K562 (cell line): ENCODE measurements at regions not wholly inside any gene's neighbourhood (a gene's known extent, or its start where the extent isn't known, plus 50 kb on each side); places are given as distances from the start of the nearest gene placed in this dataset.

Experiments
- CCNT2 ChIP-seq: IDR thresholded peaks from 2 replicates; pipeline ENCODE4 v1.6.1; 2011; ENCODE audit warnings: borderline replicate concordance, low read depth, mild to moderate bottlenecking, moderate library complexity, mixed read lengths, low read length; ENCODE audit not compliant: insufficient read length; ENCODE audit errors: extremely low read depth
- DACH1 ChIP-seq: fragments of 450-650 bp; IDR thresholded peaks from 2 replicates; pipeline ENCODE4 v1.6.1; 2018; ENCODE audit not compliant: partially characterized antibody
- DPF2 ChIP-seq: fragments of 450-650 bp; IDR thresholded peaks from 2 replicates; pipeline ENCODE4 v1.6.1; 2016
- ETV5 ChIP-seq: sonication (generic); formaldehyde crosslinking; IDR thresholded peaks from 2 replicates; pipeline ENCODE4 v1.4.0; 2020; ENCODE audit warnings: low read depth, mild to moderate bottlenecking, missing genetic modification reagents
- FOSL1 ChIP-seq: fragments of 200-800 bp; sonication (Bioruptor generic); conservative IDR thresholded peaks from 2 replicates; pipeline ENCODE4 v1.6.1; 2016; ENCODE audit warnings: missing genetic modification characterization, missing compliant biosample characterization
- HDAC1 ChIP-seq, 2 experiments: fragments of 450-650 bp; IDR thresholded peaks; 2 replicates each; pipeline ENCODE4 v1.6.1; 2016 to 2017; ENCODE audit warnings: inconsistent platforms in 1 of 2, mild to moderate bottlenecking in 1 of 2, moderate library complexity in 1 of 2
- HMBOX1 ChIP-seq: sonication (generic); IDR thresholded peaks from 2 replicates; pipeline ENCODE4 v1.6.1; 2016
- JUNB ChIP-seq: fragments of 450-650 bp; formaldehyde crosslinking; conservative IDR thresholded peaks from 2 replicates; pipeline ENCODE4 v1.4.0; 2020; ENCODE audit warnings: mild to moderate bottlenecking
- KLF16 ChIP-seq: IDR thresholded peaks from 2 replicates; pipeline ENCODE4 v1.6.1; 2016; ENCODE audit warnings: antibody characterized with exemption
- MAZ ChIP-seq, 2 experiments: fragments of 450-650 bp in 1 of 2; sonication (generic) in 1 of 2; formaldehyde crosslinking; IDR thresholded peaks in 1 of 2; conservative IDR thresholded peaks in 1 of 2; 2 replicates each; pipeline versions ENCODE4 v1.4.0 to v1.5.0; 2020; ENCODE audit warnings: mild to moderate bottlenecking in 1 of 2, missing genetic modification reagents in 1 of 2
- NFRKB ChIP-seq: fragments of 450-650 bp; IDR thresholded peaks from 2 replicates; pipeline ENCODE4 v1.6.1; 2016; ENCODE audit warnings: low read depth
- NR2C1 ChIP-seq, 2 experiments: fragments of 450-650 bp; IDR thresholded peaks; 2 replicates each; pipeline ENCODE4 v1.6.1; 2017; ENCODE audit warnings: mild to moderate bottlenecking in 2 of 2, antibody characterized with exemption in 1 of 2, inconsistent platforms in 1 of 2, missing compliant biosample characterization in 1 of 2, missing genetic modification characterization in 1 of 2
- PHB ChIP-seq: fragments of 250-450 bp; sonication (Bioruptor Pico); IDR thresholded peaks from 2 replicates; pipeline ENCODE4 v1.5.0; 2021
- PTBP1 ChIP-seq: fragments of 200-400 bp; formaldehyde crosslinking; IDR thresholded peaks from 2 replicates; pipeline ENCODE4 v1.6.1; 2017; ENCODE audit warnings: low read depth, low read length
- RUNX1 ChIP-seq: sonication (generic); IDR thresholded peaks from 2 replicates; pipeline ENCODE4 v1.6.1; 2016; ENCODE audit warnings: antibody characterized with exemption, low read depth
- TAF9B ChIP-seq: fragments of 450-650 bp; IDR thresholded peaks from 2 replicates; pipeline ENCODE4 v1.6.1; 2018; ENCODE audit warnings: mild to moderate bottlenecking; ENCODE audit not compliant: partially characterized antibody
- TBL1XR1 ChIP-seq, 2 experiments: IDR thresholded peaks; 2 replicates each; pipeline ENCODE4 v1.6.1; 2012; ENCODE audit warnings: improper control_type of control experiment in 2 of 2, low read length in 2 of 2, mild to moderate bottlenecking in 1 of 2
- TCF7 ChIP-seq: sonication (generic); IDR thresholded peaks from 2 replicates; pipeline ENCODE4 v1.6.1; 2016; ENCODE audit warnings: antibody characterized with exemption, borderline replicate concordance
- ZBTB33 ChIP-seq: sonication (generic); formaldehyde crosslinking; IDR thresholded peaks from 2 replicates; pipeline ENCODE4 v1.8.1; 2023; ENCODE audit warnings: mild to moderate bottlenecking, missing genetic modification reagents
- ZC3H8 ChIP-seq: fragments of 450-650 bp; IDR thresholded peaks from 2 replicates; pipeline ENCODE4 v1.6.1; 2017
- ZNF41 ChIP-seq: fragments of 250-450 bp; sonication (Bioruptor Pico); conservative IDR thresholded peaks from 2 replicates; pipeline ENCODE4 v1.4.0; 2020; ENCODE audit warnings: mild to moderate bottlenecking
- ZNF512 ChIP-seq: IDR thresholded peaks from 2 replicates; pipeline ENCODE4 v1.6.1; 2016; ENCODE audit warnings: missing genetic modification characterization, missing compliant biosample characterization
- ZNF584 ChIP-seq: fragments of 200-800 bp; sonication (Bioruptor generic); IDR thresholded peaks from 2 replicates; pipeline ENCODE4 v1.6.1; 2016; ENCODE audit warnings: low read depth, mild to moderate bottlenecking, missing genetic modification characterization, missing compliant biosample characterization
- ZNF695 ChIP-seq: fragments of 450-650 bp; formaldehyde crosslinking; IDR thresholded peaks from 2 replicates; pipeline ENCODE4 v1.4.0; 2020; ENCODE audit warnings: mild to moderate bottlenecking, moderate library complexity

GRCh38 chr3:65039754-65040210 lies 352.0 kb upstream of the ADAMTS9 start (continued):
- TF ChIP-seq RUNX1 (peak; percentile 78), TCF7 (peak; percentile 99), ZBTB33 (no peak), TAF9B (peak; percentile 74), CCNT2 (peak; percentile 99), KLF16 (peak; percentile 98), ETV5 (CRISPR knock-in tag) (peak; percentile 91), HDAC1 (IDR thresholded peaks at IDR 0.05) (peak; percentile 73 to 91; a peak in 2 of 4 replicates), DACH1 (peak; percentile 80), TBL1XR1 (IDR thresholded peaks at IDR 0.05; ENCODE audit: low read length in 2 of 2) (peak; percentile 81 to 98; a peak in 3 of 4 replicates), ZNF41 (no peak), HMBOX1 (peak; percentile 70; the same call in 1 of the 2 replicates), NR2C1 (IDR thresholded peaks at IDR 0.05) (peak; percentile 62; the same call in 1 of the 2 replicates), NR2C1 (tag; IDR thresholded peaks at IDR 0.05) (peak; percentile 70), NFRKB (peak; percentile 62; the same call in 1 of the 2 replicates), PHB (CRISPR knock-in tag) (no peak), JUNB (CRISPR knock-in tag) (peak; percentile 41; the same call in 1 of the 2 replicates), ZNF512 (tag) (no peak), DPF2 (peak; percentile 99), FOSL1 (tag) (peak; percentile 99), MAZ (CRISPR knock-in tag; conservative IDR thresholded peaks at IDR 0.05 in 1 of 2, IDR thresholded peaks at IDR 0.05 in 1 of 2) (peak in 1 of 2 experiments; percentile 28; a peak in 2 of 4 replicates), ZNF584 (CRISPR knock-in tag) (0 out of 2 replicates have a peak, but pooled peaks have one; percentile 47), PTBP1 (0 out of 2 replicates have a peak, but pooled peaks have one; percentile 64), ZNF695 (CRISPR knock-in tag) (no peak), ZC3H8 (no peak)
